H9 (cell line): ENCODE measurements at regions not wholly inside any gene's neighbourhood (a gene's known extent, or its start where the extent isn't known, plus 50 kb on each side); places are given as distances from the start of the nearest gene placed in this dataset.

Experiments
- DNase-seq: peaks from one replicate; pipeline ENCODE4 v3.0.0-alpha.2; 2017
- H2AFZ ChIP-seq: one replicate; pipeline ENCODE4 v1.6.1; 2013; ENCODE audit warnings: mild to moderate bottlenecking, low read length, control low read depth, moderate library complexity
- H2AK5ac ChIP-seq: 2 replicates; pipeline ENCODE4 v1.6.1; 2013; ENCODE audit warnings: low read length, control low read depth, mixed read lengths; ENCODE audit not compliant: insufficient read length
- H2BK120ac ChIP-seq: one replicate; pipeline ENCODE4 v1.6.1; 2013; ENCODE audit warnings: low read depth, mild to moderate bottlenecking, low read length, control low read depth, inconsistent platforms; ENCODE audit not compliant: poor library complexity, severe bottlenecking
- H2BK12ac ChIP-seq: 2 replicates; pipeline ENCODE4 v1.6.1; 2013; ENCODE audit warnings: low read length, control low read depth, mixed read lengths, low read depth; ENCODE audit not compliant: insufficient read length
- H2BK15ac ChIP-seq: 2 replicates; pipeline ENCODE4 v1.6.1; 2013; ENCODE audit warnings: low read depth, low read length, control low read depth
- H2BK20ac ChIP-seq: one replicate; pipeline ENCODE4 v1.6.1; 2013; ENCODE audit warnings: low read depth, mild to moderate bottlenecking, low read length, control low read depth, inconsistent platforms; ENCODE audit not compliant: poor library complexity, severe bottlenecking
- H2BK5ac ChIP-seq: 2 replicates; pipeline ENCODE4 v1.6.1; 2013; ENCODE audit warnings: low read length, control low read depth, mixed read lengths; ENCODE audit not compliant: insufficient read length
- H3K14ac ChIP-seq: 2 replicates; pipeline ENCODE4 v1.6.1; 2013; ENCODE audit warnings: low read length, control low read depth; ENCODE audit not compliant: insufficient read depth
- H3K18ac ChIP-seq: 2 replicates; pipeline ENCODE4 v1.6.1; 2013; ENCODE audit warnings: low read depth, mild to moderate bottlenecking, mixed read lengths, low read length, control low read depth; ENCODE audit not compliant: insufficient read length
- H3K23ac ChIP-seq: 2 replicates; pipeline ENCODE4 v1.6.1; 2013; ENCODE audit warnings: low read length, control low read depth, mixed read lengths, low read depth; ENCODE audit not compliant: insufficient read length
- H3K23me2 ChIP-seq: 2 replicates; pipeline ENCODE4 v1.6.1; 2013; ENCODE audit warnings: low read depth, mild to moderate bottlenecking, mixed read lengths, low read length, control low read depth; ENCODE audit not compliant: insufficient read length, poor library complexity, severe bottlenecking
- H3K27ac ChIP-seq: 2 replicates; pipeline ENCODE4 v1.5.1; 2013; ENCODE audit warnings: low read length, control low read depth, mixed read lengths, low read depth; ENCODE audit not compliant: insufficient read length
- H3K27me3 ChIP-seq: 2 replicates; pipeline ENCODE4 v1.6.1; 2013; ENCODE audit warnings: low read length, control low read depth, inconsistent platforms; ENCODE audit not compliant: insufficient read depth
- H3K4ac ChIP-seq: 2 replicates; pipeline ENCODE4 v1.6.1; 2013; ENCODE audit warnings: low read depth, mild to moderate bottlenecking, control low read depth, inconsistent platforms, low read length, moderate library complexity
- H3K4me1 ChIP-seq: 2 replicates; pipeline ENCODE4 v1.6.1; 2013; ENCODE audit warnings: low read length, control low read depth, inconsistent platforms; ENCODE audit not compliant: insufficient read depth
- H3K4me2 ChIP-seq: 2 replicates; pipeline ENCODE4 v1.6.1; 2013; ENCODE audit warnings: low read length, control low read depth, mixed read lengths; ENCODE audit not compliant: insufficient read length, insufficient read depth
- H3K56ac ChIP-seq: 2 replicates; pipeline ENCODE4 v1.6.1; 2013; ENCODE audit warnings: low read depth, mild to moderate bottlenecking, mixed read lengths, low read length, control low read depth; ENCODE audit not compliant: insufficient read length
- H3K79me1 ChIP-seq: 2 replicates; pipeline ENCODE4 v1.6.1; 2013; ENCODE audit warnings: low read depth, mild to moderate bottlenecking, moderate library complexity, low read length, control low read depth, inconsistent platforms; ENCODE audit not compliant: insufficient read depth, poor library complexity, severe bottlenecking
- H3K79me2 ChIP-seq: 2 replicates; pipeline ENCODE4 v1.6.1; 2013; ENCODE audit warnings: low read length, control low read depth, inconsistent platforms; ENCODE audit not compliant: insufficient read depth
- H3K9ac ChIP-seq: 2 replicates; pipeline ENCODE4 v1.6.1; 2013; ENCODE audit warnings: low read length, control low read depth, mixed read lengths; ENCODE audit not compliant: insufficient read length; ENCODE audit errors: extremely low read depth
- H3K9me3 ChIP-seq: one replicate; pipeline ENCODE4 v1.6.1; 2013; ENCODE audit warnings: low read depth, low read length, inconsistent platforms; ENCODE audit not compliant: control insufficient read depth
- H3T11ph ChIP-seq: one replicate; pipeline ENCODE4 v1.6.1; 2013; ENCODE audit warnings: mild to moderate bottlenecking, low read length, control low read depth, inconsistent platforms
- H4K20me1 ChIP-seq: one replicate; pipeline ENCODE4 v1.6.1; 2013; ENCODE audit not compliant: control insufficient read depth, insufficient read length, insufficient read depth
- H4K5ac ChIP-seq: 2 replicates; pipeline ENCODE4 v1.6.1; 2013; ENCODE audit warnings: low read depth, mild to moderate bottlenecking, mixed read lengths, low read length, control low read depth; ENCODE audit not compliant: insufficient read length
- H4K8ac ChIP-seq: replicated peaks from 2 replicates; pipeline ENCODE4 v1.6.1; 2013; ENCODE audit warnings: low read length, control low read depth, mixed read lengths, low read depth; ENCODE audit not compliant: insufficient read length
- H4K91ac ChIP-seq: 2 replicates; pipeline ENCODE4 v1.6.1; 2013; ENCODE audit warnings: low read depth, mild to moderate bottlenecking, moderate library complexity, mixed read lengths, low read length, control low read depth; ENCODE audit not compliant: insufficient read length
- H3K27ac Mint-ChIP-seq, 3 experiments: 2 replicates in 2 of 3; 3 replicates in 1 of 3; pipeline ENCODE4 v1.8.0; 2020 to 2021; ENCODE audit warnings: mixed read lengths in 3 of 3, mild to moderate bottlenecking in 1 of 3, moderate library complexity in 1 of 3
- H3K27me3 Mint-ChIP-seq: 2 replicates; pipeline ENCODE4 v1.8.0; 2021; ENCODE audit warnings: low read depth, mild to moderate bottlenecking, moderate library complexity, mixed read lengths
- H3K36me3 Mint-ChIP-seq, 3 experiments: 2 replicates in 2 of 3; 3 replicates in 1 of 3; pipeline ENCODE4 v1.8.0; 2020 to 2021; ENCODE audit warnings: low read depth in 3 of 3, mixed read lengths in 3 of 3; ENCODE audit not compliant: insufficient read depth in 1 of 3
- H3K4me1 Mint-ChIP-seq, 2 experiments: 2 replicates each; pipeline ENCODE4 v1.8.0; 2020; ENCODE audit warnings: mixed read lengths in 2 of 2
- H3K4me3 Mint-ChIP-seq, 2 experiments: 2 replicates in 1 of 2; 3 replicates in 1 of 2; pipeline ENCODE4 v1.8.0; 2020 to 2021; ENCODE audit warnings: mild to moderate bottlenecking in 2 of 2, mixed read lengths in 2 of 2, moderate library complexity in 1 of 2
- H3K9me3 Mint-ChIP-seq, 2 experiments: 2 replicates in 1 of 2; 3 replicates in 1 of 2; pipeline ENCODE4 v1.8.0; 2020; ENCODE audit warnings: mild to moderate bottlenecking in 2 of 2, mixed read lengths in 2 of 2, moderate library complexity in 1 of 2
- WGBS: extraction: QIAGEN DNeasy Blood & Tissue Kit; methylation state at CpG from one replicate; pipeline ENCODE4 v1.1.7; 2013; ENCODE audit warnings: missing lambda C conversion rate, low lambda C conversion rate, mixed read lengths; ENCODE audit not compliant: insufficient read length; ENCODE audit errors: extremely low coverage; 5-methylcytosine and 5-hydroxymethylcytosine counted together
- TF ChIP-seq, protein P1 (sequence below): fragments of 200-600 bp; sonication (generic); conservative IDR thresholded peaks from 3 replicates; pipeline ENCODE4 v1.8.0; 2021; ENCODE audit warnings: antibody characterized with exemption, mild to moderate bottlenecking

GRCh38 chr5:174514983-174515394 lies 209.4 kb upstream of the MSX2 start:
- H3K27me3 ChIP-seq = no peaks in the 10 kb centered on the region
- H3K14ac ChIP-seq = no peak overlapping the region
- H3K27ac Mint-ChIP-seq = no peak overlapping the region
- H2BK20ac ChIP-seq = no peak overlapping the region
- TF ChIP-seq, protein P1, sequence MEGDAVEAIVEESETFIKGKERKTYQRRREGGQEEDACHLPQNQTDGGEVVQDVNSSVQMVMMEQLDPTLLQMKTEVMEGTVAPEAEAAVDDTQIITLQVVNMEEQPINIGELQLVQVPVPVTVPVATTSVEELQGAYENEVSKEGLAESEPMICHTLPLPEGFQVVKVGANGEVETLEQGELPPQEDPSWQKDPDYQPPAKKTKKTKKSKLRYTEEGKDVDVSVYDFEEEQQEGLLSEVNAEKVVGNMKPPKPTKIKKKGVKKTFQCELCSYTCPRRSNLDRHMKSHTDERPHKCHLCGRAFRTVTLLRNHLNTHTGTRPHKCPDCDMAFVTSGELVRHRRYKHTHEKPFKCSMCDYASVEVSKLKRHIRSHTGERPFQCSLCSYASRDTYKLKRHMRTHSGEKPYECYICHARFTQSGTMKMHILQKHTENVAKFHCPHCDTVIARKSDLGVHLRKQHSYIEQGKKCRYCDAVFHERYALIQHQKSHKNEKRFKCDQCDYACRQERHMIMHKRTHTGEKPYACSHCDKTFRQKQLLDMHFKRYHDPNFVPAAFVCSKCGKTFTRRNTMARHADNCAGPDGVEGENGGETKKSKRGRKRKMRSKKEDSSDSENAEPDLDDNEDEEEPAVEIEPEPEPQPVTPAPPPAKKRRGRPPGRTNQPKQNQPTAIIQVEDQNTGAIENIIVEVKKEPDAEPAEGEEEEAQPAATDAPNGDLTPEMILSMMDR = no peak
- H3K4me1 Mint-ChIP-seq = peaks cover 11 to 16% of the 10 kb centered on the region in 2 experiments
- H3K4me1 ChIP-seq = no peaks in the 10 kb centered on the region
- DNase-seq = no peak
- H4K8ac ChIP-seq = no peak overlapping the region
- H3K23ac ChIP-seq = no peak overlapping the region
- H4K91ac ChIP-seq = no peak overlapping the region
- no peak overlapping the region for H2AFZ ChIP-seq
- no peaks in the 10 kb centered on the region for H3K79me2 ChIP-seq
- H2BK12ac ChIP-seq = no peak overlapping the region
- no peak overlapping the region for H2BK120ac ChIP-seq
- no peak overlapping the region for H3K4ac ChIP-seq
- H4K5ac ChIP-seq = no peak overlapping the region
- no peaks in the 10 kb centered on the region for H3K23me2 ChIP-seq
- H3K27me3 Mint-ChIP-seq = peaks cover 53% of the 10 kb centered on the region
- no peak overlapping the region for H2BK5ac ChIP-seq
- peaks cover 3 to 6% of the 10 kb centered on the region in 2 experiments; a peak in 4 of 5 replicates for H3K9me3 Mint-ChIP-seq
- peaks cover 0 to 6% (median 0%) of the 10 kb centered on the region in 3 experiments; a peak in 1 of 7 replicates for H3K36me3 Mint-ChIP-seq
- H2BK15ac ChIP-seq = no peak overlapping the region
- H3K4me3 Mint-ChIP-seq = no peak overlapping the region
- no peaks in the 10 kb centered on the region for H3K9me3 ChIP-seq
- no peaks in the 10 kb centered on the region for H4K20me1 ChIP-seq
- no peaks in the 10 kb centered on the region for H3K79me1 ChIP-seq
- no peak overlapping the region for H3K27ac ChIP-seq
- H3T11ph ChIP-seq = no peak overlapping the region
- H3K9ac ChIP-seq = no peak overlapping the region
- H3K56ac ChIP-seq = no peak overlapping the region
- no peak overlapping the region for H3K18ac ChIP-seq
- H3K4me2 ChIP-seq = no peak overlapping the region
- no peak overlapping the region for H2AK5ac ChIP-seq
- no CpG with 5 or more reads among the region's 10 CpGs for WGBS
